ENCODE measurements at regions not wholly inside any gene's neighbourhood (a gene's known extent, or its start where the extent isn't known, plus 50 kb on each side); places are given as distances from the start of the nearest gene placed in this dataset.

DNA sequence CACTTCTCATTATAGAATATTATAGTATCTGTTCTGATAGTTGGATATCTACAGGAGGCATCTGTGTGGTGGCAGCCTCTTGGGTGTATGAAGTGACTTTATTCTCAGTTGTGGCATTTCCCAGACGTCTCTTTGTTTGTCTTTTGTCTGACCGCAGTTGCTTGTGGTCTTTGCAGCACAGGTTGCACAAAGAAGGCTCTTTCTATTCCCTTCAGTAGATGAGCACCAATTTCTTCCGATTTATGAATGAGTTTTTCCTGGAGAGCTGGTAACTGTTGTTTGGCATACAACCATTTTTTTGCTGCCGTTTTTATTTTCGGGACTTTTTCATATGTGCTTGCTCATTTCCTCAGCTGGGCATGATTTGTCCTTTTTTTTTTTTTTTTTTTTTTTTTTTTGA is 56.4 kb upstream of the MYO10 start:
- Histone ChIP-seq H3K27me3 (replicated peaks; ENCODE audit: control insufficient read depth, insufficient read depth, low read length) (no peaks in the 10 kb centered on the region), H3K4me3 (ENCODE audit: low read depth, low read length) (no peak overlapping the region), H3K36me3 (ENCODE audit: control insufficient read depth, insufficient read depth, low read length) (no peaks in the 10 kb centered on the region), H3K9me3 (no peaks in the 10 kb centered on the region), H3K4me1 (peaks cover 16% of the 10 kb centered on the region; the same call in 1 of the 2 replicates)
- ChIA-PET CTCF (no interaction called here), POLR2A (no interaction called here)
- no TSS peak for BruUV-seq (replicated peaks)
- no peak for TF ChIP-seq CTCF (IDR thresholded peaks at IDR 0.05; ENCODE audit: insufficient read depth in 1 of 2, low read depth in 1 of 2, low read length in 1 of 2, severe bottlenecking in 1 of 2, unreplicated experiment in 1 of 2)
- no peak overlapping the region for H3K4me3 Mint-ChIP-seq (ENCODE audit: unreplicated experiment)
- intact Hi-C loops (cut with micrococcal nuclease; ENCODE audit: unreplicated experiment): no loop called here
- H3K4me1 Mint-ChIP-seq (ENCODE audit: low read depth, unreplicated experiment): peaks cover 23% of the 10 kb centered on the region
- no peak overlapping the region for H3K27ac Mint-ChIP-seq (ENCODE audit: unreplicated experiment)
- H3K9me3 Mint-ChIP-seq (ENCODE audit: unreplicated experiment): no peaks in the 10 kb centered on the region
- DNase-seq: no peak
- H3K27me3 Mint-ChIP-seq (ENCODE audit: insufficient read depth, unreplicated experiment): no peaks in the 10 kb centered on the region
- H3K36me3 Mint-ChIP-seq (ENCODE audit: insufficient read depth, unreplicated experiment): no peaks in the 10 kb centered on the region

DNA sequence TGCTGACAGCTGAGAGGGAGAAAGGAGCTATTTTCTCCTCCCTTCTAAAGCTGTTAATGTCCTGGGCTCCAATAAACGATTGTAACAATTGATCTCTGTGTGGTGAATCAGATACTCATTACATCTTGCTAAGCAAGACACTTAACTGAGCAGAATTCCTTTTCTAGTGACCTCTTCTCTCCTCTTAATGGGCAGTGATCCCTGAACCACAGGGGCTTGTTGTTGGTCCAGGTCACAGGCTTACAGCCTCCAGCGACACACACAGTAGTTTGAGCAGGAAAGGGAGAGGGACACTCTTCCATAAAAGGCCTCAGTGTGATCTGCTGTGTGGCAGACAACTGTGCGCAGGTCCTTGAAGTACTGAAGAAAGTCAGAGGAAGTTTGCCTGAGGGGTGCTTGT is 58.5 kb upstream of the MYO10 start:
- H3K4me3 Mint-ChIP-seq (ENCODE audit: unreplicated experiment): peak overlapping the region; percentile 6
- no TSS peak for BruUV-seq (replicated peaks)
- Histone ChIP-seq H3K9me3 (no peaks in the 10 kb centered on the region), H3K4me3 (ENCODE audit: low read depth, low read length) (no peak overlapping the region), H3K36me3 (ENCODE audit: control insufficient read depth, insufficient read depth, low read length) (no peaks in the 10 kb centered on the region), H3K4me1 (peaks cover 16% of the 10 kb centered on the region; the same call in 1 of the 2 replicates), H3K27me3 (replicated peaks; ENCODE audit: control insufficient read depth, insufficient read depth, low read length) (no peaks in the 10 kb centered on the region)
- H3K27ac Mint-ChIP-seq (ENCODE audit: unreplicated experiment): peak overlapping the region; percentile 60
- no peak for DNase-seq
- no peaks in the 10 kb centered on the region for H3K36me3 Mint-ChIP-seq (ENCODE audit: insufficient read depth, unreplicated experiment)
- H3K4me1 Mint-ChIP-seq (ENCODE audit: low read depth, unreplicated experiment): peaks cover 23% of the 10 kb centered on the region
- H3K9me3 Mint-ChIP-seq (ENCODE audit: unreplicated experiment): no peaks in the 10 kb centered on the region
- intact Hi-C loops (cut with micrococcal nuclease; ENCODE audit: unreplicated experiment): no loop called here
- no peaks in the 10 kb centered on the region for H3K27me3 Mint-ChIP-seq (ENCODE audit: insufficient read depth, unreplicated experiment)
- ChIA-PET POLR2A (no interaction called here), CTCF (no interaction called here)
- no peak for TF ChIP-seq CTCF (IDR thresholded peaks at IDR 0.05; ENCODE audit: insufficient read depth in 1 of 2, low read depth in 1 of 2, low read length in 1 of 2, severe bottlenecking in 1 of 2, unreplicated experiment in 1 of 2)

- no peaks in the 10 kb centered on the region for H3K36me3 ChIP-seq (ENCODE audit: control insufficient read depth, insufficient read depth, low read length)
- Mint-ChIP-seq H3K27ac (ENCODE audit: unreplicated experiment) (peak overlapping the region; percentile 60), H3K36me3 (ENCODE audit: insufficient read depth, unreplicated experiment) (no peaks in the 10 kb centered on the region), H3K9me3 (ENCODE audit: unreplicated experiment) (no peaks in the 10 kb centered on the region), H3K27me3 (ENCODE audit: insufficient read depth, unreplicated experiment) (no peaks in the 10 kb centered on the region), H3K4me1 (ENCODE audit: low read depth, unreplicated experiment) (peaks cover 29% of the 10 kb centered on the region), H3K4me3 (ENCODE audit: unreplicated experiment) (peak overlapping the region; percentile 48)
- no peak overlapping the region for H3K4me3 ChIP-seq (ENCODE audit: low read depth, low read length)
- no TSS peak for BruUV-seq (replicated peaks)
- intact Hi-C loops (cut with micrococcal nuclease; ENCODE audit: unreplicated experiment): loop anchor here (5.0 kb wide), 1 partner anchor 58 kb away; the partner anchor contains the start of gene MYO10
- DNase-seq: no peak
- peaks cover 16% of the 10 kb centered on the region; the same call in 1 of the 2 replicates for H3K4me1 ChIP-seq
- ChIA-PET POLR2A (no interaction called here), CTCF (interaction anchor here (0.5 kb wide), 1 partner anchor 18 kb away, joined by 3 read pairs; no protein-coding TSS in a partner anchor)
- H3K27me3 ChIP-seq (replicated peaks; ENCODE audit: control insufficient read depth, insufficient read depth, low read length): no peaks in the 10 kb centered on the region
- H3K9me3 ChIP-seq: no peaks in the 10 kb centered on the region
- TF ChIP-seq CTCF (IDR thresholded peaks at IDR 0.05; ENCODE audit: insufficient read depth in 1 of 2, low read depth in 1 of 2, low read length in 1 of 2, severe bottlenecking in 1 of 2, unreplicated experiment in 1 of 2): no peak
Observed at GRCh38 chr5:16995372-16995771, 59.3 kb upstream of the MYO10 start.
